NCI-H2029 treated with DMSO at 0.1 percent for 48 hours (cell line): ENCODE measurements at regions not wholly inside any gene's neighbourhood (a gene's known extent, or its start where the extent isn't known, plus 50 kb on each side); places are given as distances from the start of the nearest gene placed in this dataset.
"Not testable (repeated sequence)": the region's sequence is repeated elsewhere in the genome, so short reads cannot be mapped to it uniquely, and the experiment has no call there.

ENCODE experiments used
- DNase-seq: peaks from one replicate; lab custom pipeline; 2025; lab: John Stamatoyannopoulos, UW

DNA sequence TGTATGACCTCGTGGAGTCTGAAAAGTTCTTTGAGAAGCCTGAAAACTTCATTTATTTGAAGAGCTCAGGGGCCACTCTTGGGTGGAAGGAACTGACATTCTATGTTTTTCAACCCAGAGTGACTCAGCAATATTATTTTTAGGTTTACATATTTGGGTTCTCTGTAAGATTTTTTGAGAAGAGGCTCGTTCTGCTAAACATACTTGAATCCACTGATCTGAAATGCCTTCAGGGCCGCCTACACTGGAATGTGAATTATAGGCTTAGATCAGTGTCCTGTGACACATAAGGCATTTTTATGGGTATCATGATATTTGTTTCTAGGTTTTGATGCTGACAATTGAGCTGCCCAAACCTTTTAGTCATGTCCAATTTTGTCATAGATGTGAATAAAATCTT, 86.2 kb downstream of the PSAT1 start:
- DNase-seq, result no peak

DNA sequence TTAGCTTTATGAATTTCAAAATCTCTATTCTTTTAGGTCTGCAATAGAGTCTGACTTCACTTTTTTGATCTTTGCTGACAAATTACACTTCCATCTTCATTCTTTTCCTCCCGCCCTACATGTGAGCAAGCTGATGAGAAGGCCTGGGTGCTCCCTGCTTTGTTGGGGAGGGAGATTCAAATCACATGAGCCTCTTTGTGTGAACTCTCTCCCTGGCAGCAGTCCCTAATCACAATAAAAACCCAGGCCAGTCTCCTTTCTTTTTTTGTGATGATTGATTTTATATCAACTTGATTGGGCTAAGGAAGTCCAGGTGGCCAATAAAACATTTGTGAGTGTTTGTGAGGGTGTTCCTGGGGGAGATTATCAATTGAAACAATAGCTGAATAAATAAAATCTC, 89.4 kb downstream of the PSAT1 start:
- no peak for DNase-seq

DNA sequence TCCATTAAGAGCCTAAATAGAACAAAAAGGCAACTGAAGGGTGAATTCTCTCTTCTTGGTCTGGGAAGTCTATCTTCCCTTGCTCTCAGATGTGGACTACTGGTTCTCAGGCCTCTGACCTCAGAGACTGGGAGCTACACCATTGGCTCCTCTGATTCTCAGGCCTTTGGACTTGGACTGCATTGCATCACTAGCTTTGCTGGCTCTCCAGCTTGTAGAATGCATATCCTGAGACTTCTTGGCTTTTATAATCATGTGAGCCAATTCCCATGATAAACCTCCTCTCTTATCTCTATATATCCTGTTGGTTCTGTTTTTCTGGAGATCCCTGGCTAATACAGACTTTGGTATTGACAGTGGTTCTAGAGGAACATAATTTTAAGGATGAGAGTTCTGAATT, 89.8 kb downstream of the PSAT1 start:
- no peak for DNase-seq

DNA sequence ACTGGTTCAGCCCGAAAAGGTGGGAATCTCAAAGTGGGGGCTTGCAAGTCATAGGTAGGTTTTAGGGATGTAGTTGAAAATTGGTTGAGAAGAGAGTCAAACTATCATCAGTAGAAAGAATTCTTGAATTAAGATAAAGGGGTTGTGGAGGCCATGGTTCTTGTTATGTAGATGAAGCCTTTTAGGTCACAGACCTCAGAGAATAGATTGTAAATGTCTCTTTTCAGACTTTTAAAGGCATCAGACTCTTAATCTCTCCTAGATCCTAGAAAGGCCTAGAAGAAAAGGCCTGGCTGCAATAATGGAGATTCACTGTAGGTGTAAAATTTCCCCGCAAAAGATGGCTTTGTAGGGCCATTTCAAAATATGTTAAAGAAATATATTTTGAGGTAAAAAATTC, 96.4 kb downstream of the PSAT1 start:
- no peak for DNase-seq

DNA sequence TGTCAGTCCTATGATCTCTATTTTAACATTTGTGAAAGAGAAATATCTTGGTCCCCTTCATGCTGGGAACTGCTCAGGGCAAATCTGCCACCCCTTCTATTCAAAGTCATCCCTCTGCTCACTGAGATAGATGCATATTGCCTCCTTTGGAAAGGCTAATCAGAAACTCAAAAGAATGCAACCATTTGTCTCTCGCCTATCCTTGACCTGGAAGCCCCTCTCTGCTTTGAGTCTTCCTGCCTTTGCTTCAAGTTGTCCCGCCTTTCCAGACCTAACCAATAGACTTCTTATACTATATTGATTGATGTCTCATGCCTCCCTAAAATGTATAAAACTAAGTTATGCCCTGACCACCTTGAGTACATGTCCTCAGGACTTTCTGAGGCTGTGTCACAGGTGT, 97.0 kb downstream of the PSAT1 start:
- no peak for DNase-seq

DNA sequence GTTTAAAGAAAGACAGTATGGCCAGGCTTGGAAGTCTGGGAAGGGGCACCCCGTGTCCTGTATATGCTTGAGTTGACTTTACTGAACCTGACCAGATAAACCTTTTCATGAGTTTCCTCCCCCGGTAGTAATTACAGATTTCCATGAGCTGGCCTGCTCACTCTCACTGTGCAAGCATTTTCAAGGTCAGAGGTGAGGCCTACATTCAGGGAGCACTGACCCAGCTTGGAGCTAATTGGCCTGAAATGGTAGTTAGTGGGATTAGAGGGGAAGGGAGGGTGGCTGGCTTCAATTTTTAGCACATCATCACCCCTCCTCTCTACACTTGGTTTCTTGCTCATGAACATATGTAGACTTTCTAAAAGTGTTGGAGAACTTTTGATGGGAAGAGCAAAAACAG, 99.2 kb downstream of the PSAT1 start:
- DNase-seq, result no peak

DNA sequence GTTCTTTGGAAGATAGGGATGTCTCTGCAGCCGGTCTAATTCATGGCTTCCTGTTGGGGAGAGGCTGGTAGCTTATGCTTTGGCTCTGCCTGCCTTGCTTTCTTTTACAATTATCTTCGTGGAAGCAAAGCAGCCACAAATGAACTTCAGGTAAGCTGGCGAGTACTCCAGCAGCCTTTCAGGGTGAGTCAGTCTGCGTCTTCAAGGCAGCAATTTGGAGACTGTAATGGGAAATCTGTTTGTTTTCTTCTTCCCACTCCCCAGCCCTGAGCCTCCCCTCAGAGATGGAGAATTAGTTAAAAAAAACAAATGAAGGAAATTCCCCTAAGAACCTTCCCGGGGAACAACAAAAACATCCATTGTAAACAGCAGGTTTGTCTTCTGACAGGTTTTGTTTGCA, 100.1 kb downstream of the PSAT1 start:
- DNase-seq, result no peak

DNA sequence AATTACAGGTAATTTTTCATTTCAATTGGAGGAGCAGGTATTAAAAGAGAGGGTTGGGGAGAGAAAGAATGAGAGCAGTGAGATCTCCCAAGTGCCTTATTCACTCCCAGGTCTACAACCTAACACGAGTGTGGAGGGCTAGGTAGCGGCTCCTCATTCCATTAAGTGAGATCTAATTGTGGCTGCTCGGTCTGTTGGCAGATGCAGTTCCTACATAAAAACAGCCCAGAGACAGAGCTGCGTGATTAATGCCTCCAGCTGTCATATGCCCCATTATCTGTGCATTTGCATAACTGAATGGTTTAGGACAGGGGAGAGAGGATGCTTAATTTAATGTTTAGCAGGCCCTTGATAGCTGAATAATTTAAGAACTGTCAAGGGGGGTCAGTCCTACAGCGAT, 100.5 kb downstream of the PSAT1 start:
- DNase-seq, result no peak

DNA sequence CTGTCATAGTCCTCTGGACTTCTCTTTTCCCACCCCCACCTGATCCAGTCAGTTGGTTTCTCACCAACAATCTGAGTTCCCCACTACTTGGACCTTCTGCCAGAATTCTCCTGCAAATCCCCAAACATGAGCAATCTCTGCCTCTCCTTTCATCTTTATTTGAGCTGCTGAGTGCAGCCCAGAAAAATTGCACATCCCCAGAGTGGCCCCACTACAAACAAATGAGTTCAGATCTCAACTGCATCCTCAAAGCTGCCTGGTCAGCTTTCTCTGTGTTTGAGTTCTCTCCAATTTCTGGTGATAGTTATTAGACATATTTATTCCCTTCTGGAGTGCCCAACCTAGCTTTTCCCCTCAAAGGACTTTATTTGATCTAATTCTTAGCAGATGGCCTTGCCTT, 102.2 kb downstream of the PSAT1 start:
- DNase-seq, result no peak

DNA sequence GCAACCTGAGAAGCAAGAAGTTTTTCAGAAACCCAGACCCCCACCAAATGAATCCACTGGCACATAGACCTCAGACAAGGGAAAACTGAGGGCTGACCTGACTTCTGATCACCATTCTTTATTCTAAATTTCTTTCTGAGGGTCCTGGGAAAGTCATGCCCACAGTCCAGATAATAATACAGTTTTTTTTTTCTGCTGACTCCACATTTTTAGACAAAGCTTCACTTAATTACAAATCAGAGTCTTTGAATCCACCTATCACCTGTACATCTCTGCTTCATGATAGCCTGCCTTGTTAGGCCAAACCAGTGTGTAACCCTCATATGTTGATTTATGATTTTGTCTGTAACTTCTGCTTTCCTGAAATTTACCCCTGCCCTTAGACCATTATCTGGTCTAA, 103.6 kb downstream of the PSAT1 start:
- no peak for DNase-seq

DNA sequence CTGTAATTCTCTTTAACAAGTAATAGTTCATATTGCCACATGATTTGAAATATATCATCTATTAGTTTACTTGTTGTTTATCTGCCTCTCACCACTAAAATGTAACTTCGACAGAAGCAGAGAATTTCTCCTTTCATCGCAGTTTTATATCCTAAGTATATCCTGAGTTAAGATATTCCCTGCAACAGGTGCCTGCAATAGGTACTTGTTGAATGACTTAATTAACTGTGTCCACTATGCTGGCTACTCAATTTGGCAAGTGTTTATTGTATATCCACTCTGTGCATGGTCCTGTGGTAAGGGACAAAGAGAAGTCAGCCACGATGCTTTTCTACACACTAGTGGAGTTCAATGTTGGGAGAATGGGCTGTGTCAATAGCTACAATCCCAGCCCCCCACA, 108.5 kb downstream of the PSAT1 start:
- no peak for DNase-seq

DNA sequence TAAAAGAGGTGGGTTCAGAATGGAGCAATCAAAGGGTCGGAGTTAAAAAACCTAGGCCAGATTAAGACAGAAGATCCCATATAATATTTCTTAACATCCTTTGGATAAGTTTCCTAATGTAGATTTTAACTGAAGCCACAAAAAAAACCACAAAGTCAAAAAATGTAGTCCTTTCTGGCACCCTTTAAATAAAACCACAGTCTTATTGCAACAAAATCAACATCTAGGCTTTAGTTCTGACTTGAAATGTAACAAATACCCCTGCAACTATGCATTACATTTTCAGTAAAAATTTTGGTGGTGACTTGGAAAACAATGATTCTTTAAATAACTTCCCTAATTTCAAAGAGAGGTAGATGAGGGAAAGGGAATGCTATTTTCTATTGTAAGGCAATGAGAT, 109.2 kb downstream of the PSAT1 start:
- DNase-seq, result no peak

DNA sequence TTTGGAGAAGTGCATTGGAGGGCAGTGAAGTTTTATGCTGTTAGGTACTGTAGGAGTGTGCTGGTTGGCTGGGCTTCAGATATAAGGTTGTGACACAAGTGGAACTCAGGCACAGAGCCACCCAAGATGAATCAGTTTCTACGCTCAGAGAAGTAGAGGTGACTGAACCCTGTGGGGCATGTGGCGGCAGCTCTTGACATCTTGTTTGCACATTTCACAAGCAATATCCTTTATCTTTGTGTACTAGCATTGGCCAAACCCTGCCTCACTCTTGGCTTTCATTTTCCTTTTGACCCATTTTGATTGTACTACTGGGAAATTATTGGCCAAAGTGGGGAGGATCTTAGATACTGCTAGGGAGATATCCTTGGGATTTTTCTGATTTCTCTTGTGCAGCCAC, 110.0 kb downstream of the PSAT1 start:
- DNase-seq, result no peak

DNA sequence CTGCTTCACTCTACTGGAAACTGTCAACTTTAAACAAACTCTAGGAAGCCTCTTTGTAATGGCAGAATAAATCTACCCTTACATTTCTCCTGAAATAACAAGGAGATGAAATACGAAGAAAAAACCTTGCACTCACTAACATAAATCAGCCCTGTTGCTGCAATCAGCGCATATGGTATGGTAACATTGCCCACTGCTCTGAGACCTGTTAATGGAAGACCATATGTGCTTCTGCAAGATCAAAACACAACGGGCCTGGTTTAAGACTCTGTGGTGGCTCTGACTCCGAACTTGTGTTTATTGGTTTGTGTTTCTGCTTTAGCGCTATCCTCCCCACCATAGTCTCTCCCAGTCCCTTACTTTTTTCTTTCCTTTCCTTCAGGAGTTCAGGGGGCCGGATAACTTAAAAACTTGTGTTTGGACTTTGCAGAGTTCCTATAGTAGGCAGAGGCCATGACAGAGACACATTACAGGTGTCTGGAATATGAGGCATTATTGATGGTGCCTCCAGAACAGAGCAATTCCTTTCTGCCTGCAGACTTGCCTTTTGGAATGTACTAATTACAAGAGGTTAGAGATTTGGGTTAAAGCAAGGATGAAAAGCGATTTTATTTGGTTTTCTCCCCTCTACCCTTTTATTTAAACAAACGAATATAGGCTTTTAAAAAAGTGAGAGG, 110.8 kb downstream of the PSAT1 start:
- no peak for DNase-seq

DNA sequence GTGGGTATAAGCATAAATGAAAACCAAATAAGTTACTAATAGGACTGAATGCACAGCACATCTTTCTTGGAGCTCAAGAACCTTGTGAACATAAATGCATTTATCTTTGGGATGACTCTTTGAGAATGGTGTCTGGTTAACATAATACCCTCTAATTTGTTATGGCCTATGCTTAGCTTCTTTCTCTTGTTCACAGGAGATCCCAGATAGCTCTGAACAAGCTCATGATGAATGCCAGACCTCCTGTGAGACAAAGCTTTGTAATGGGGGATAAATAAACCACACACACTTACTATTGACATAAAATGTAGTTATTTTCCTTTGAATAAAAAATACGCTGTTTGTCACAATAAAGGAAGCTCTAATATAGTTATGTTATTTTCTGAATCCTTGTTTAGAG, 111.5 kb downstream of the PSAT1 start:
- DNase-seq, result no peak

DNA sequence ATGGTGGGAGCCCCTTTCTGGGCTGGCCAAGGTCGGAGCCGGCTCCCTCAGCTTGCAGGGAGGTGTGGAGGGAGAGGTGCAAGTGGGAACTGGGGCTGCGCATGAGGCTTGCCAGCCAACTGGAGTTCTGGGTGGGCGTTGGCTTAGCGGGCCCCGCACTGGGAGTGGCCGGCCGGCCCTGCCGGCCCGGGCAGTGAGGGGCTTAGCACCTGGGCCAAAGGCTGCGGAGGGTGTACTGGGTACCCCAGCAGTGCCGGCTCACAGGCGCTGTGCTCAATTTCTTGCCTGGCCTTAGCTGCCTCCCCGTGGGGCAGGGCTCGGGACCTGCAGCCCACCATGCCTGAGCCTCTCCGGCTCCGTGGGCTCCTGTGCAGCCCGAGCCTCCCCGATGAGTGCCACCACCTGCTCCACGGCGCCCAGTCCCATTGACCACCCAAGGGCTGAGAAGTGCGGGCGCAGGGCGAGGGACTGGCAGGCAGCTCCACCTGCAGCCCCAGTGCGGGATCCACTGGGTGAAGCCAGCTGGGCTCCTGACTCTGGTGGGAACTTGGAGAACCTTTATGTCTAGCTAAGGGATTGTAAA, 113.1 kb downstream of the PSAT1 start:
- not testable (repeated sequence) for DNase-seq

DNA sequence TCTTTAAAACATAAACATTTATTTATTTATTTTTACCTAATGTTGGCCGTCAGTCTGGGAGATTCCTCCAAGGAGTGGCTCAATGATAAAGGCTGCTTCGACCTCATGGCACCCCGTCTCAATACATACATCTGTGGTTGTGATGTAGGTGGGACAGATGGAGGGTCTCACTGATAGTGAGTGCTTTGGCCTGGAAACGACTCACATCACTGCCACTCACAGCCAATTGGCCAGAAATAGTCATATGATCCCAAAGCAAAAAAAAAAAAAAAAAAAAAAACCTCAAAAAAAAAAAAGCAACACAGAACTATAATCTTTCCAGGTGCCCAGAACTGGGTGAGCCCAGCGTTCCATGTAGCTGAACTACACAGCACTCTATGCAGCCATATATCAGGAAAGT, 125.4 kb downstream of the PSAT1 start:
- no peak for DNase-seq

DNA sequence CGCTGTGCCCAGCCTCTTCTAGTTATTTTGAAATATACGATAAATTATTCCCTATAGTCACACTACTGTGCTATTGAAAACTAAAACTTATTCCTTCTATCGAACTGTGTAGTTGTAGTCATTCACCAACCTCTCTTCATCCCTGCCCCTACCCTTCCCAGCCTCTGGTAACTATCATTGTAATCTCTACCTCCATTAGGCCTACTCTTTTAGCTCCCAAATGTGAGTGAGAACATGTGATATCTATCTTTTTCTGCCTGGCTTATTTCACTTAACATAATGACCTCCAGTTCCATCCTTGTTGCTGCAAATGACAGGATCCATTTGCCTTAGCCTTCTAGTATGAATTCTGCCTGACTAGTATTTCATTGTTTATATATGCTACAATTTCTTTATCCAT, 127.4 kb downstream of the PSAT1 start:
- DNase-seq, result no peak

DNA sequence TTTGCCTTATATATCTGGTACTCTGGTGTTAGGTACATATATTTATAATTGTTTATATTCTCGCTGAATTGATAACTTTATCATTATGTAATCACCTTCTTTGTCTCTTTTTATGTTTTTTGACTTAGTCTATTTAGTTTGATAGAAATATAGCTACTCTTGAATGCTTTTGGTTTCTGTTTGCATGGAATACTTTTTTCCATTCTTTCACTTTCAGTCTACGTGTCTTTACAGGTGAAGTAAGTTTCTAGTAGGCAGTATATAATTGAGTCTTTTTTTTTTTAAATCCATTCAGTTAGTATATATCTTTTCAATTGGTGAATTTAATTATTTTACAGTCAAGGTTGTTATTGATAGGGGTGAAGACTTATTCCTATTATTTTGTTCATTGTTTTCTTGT, 131.7 kb downstream of the PSAT1 start:
- DNase-seq, result no peak

DNA sequence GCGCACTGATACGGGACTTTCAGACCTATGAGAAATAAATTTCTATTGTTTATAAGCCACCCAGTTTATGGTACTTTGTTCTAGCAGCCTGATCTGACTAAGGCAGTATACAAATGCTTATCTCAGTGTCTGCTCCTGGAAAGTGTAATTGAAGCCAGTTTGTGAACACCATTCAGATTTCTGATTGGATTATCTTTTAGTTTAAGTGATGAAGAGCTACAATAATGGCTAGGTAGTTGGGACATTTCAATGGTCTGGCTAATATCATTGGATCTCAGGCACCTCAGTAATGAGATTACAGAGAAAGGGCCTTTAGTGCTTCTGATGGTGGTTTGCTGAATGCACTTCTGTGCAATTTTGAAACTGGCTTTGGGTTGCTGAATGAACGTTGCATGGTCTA, 133.5 kb downstream of the PSAT1 start:
- no peak for DNase-seq

DNA sequence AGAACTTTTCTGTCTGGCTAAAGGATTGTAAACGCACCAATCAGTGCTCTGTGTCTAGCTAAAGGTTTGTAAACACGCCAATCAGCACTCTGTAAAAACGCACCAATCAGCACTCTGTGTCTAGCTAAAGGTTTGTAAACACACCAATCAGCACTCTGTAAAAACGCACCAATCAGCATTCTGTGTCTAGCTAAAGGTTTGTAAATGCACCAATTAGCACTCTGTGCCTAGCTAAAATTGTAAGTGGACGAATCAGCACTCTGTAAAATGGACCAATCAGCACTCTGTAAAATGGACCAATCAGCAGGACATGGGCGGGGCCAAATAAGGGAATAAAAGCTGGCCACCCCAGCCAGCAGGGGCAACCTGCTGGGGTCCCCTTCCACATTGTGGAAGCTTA, 134.1 kb downstream of the PSAT1 start:
- not testable (repeated sequence) for DNase-seq

DNA sequence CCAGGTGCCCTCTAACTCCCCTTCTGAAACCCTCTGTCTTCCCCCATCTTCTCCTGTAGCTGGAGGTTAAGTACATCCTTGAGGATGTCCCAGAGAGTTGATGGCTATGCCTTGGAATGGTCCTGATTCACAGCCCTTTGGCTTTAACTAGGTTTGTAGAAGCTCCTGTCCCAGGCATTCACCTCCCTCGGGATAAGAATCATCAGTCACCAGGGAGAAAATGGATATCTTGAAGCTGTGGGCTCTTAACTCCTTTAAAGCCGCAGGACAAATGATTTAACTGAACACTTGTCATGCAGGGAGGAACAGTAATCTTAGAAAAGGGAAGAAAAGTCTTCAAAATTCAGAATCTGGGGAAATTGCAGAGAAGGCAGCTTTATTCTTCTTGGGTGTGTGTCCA, 139.9 kb downstream of the PSAT1 start:
- no peak for DNase-seq

DNA sequence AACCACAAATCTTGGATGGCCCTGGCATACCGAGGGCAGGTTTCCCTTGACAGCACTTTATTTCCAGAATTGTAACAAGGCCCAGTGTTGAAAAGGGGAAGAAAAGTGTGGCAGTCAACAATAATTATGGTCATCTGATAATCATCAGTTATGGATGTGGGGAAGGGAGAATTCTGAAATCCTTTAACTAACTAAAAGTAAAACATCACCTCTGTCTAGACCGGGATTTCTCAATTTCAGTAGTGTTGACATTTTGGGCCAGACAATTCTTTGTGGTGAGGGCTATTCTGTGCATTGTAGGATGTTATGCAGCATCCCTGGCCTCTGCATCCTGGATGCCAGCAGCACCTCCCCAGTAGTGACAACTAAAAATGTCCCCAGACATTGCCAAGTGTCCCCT, 140.4 kb downstream of the PSAT1 start:
- no peak for DNase-seq

DNA sequence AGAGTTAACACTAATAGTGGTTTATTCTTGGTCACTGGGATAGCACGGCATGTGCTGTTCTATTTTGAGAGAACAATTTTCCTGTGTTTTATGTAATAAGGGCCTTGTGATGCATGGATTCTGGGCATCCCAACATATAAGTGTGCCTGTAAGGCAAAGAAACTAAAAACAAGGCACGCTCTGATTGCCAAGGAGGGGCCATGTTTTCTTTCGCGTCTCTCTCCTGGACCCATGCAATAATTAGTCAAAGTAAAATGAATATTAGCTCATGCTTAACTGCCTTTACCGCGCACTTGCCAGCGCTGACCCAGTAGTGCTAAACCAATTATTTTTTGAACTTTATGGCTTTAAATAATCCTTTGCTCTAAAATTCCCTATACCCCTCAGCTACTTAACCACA, 140.9 kb downstream of the PSAT1 start:
- DNase-seq, result no peak
